HL-60 (cell line): ENCODE measurements at regions not wholly inside any gene's neighbourhood (a gene's known extent, or its start where the extent isn't known, plus 50 kb on each side); places are given as distances from the start of the nearest gene placed in this dataset.

Source experiments
- DNase-seq, 2 experiments: peaks; one replicate each; pipeline ENCODE4 v3.0.0-alpha.2; 2010 to 2020; ENCODE audit warnings: low read depth in 1 of 2, low spot score in 1 of 2
- H3K27ac ChIP-seq: fragments of 250-450 bp; sonication (Bioruptor Pico); replicated peaks from 2 replicates; pipeline ENCODE4 v1.5.1; 2020; ENCODE audit warnings: mild to moderate bottlenecking, moderate library complexity
- H3K27me3 ChIP-seq: fragments of 250-450 bp; sonication (Bioruptor Pico); 2 replicates; pipeline ENCODE4 v1.5.1; 2021; ENCODE audit warnings: mild to moderate bottlenecking, moderate library complexity; ENCODE audit not compliant: insufficient read depth, poor library complexity, severe bottlenecking
- H3K4me3 ChIP-seq: replicated peaks from 2 replicates; pipeline ENCODE4 v1.5.1; 2011; ENCODE audit warnings: mild to moderate bottlenecking, control low read depth, low read length; ENCODE audit not compliant: insufficient read depth
- GABPA ChIP-seq: IDR thresholded peaks from 2 replicates; pipeline ENCODE4 v1.6.1; 2012; ENCODE audit warnings: low read depth
- POLR2AphosphoS5 ChIP-seq: IDR thresholded peaks from 2 replicates; pipeline ENCODE4 v1.6.1; 2012; ENCODE audit warnings: low read depth
- SPI1 ChIP-seq: IDR thresholded peaks from 2 replicates; pipeline ENCODE4 v1.6.1; 2012; ENCODE audit warnings: low read depth, mild to moderate bottlenecking, borderline replicate concordance
- TF ChIP-seq, protein P1 (sequence below): IDR thresholded peaks from 2 replicates; pipeline ENCODE4 v1.6.1; 2012; ENCODE audit warnings: low read depth; ENCODE audit not compliant: insufficient replicate concordance
- TF ChIP-seq, protein P2 (sequence below): IDR thresholded peaks from one replicate; pipeline ENCODE4 v1.5.1; 2011; ENCODE audit warnings: low read length, control low read depth, inconsistent platforms; ENCODE audit not compliant: insufficient read depth

DNA sequence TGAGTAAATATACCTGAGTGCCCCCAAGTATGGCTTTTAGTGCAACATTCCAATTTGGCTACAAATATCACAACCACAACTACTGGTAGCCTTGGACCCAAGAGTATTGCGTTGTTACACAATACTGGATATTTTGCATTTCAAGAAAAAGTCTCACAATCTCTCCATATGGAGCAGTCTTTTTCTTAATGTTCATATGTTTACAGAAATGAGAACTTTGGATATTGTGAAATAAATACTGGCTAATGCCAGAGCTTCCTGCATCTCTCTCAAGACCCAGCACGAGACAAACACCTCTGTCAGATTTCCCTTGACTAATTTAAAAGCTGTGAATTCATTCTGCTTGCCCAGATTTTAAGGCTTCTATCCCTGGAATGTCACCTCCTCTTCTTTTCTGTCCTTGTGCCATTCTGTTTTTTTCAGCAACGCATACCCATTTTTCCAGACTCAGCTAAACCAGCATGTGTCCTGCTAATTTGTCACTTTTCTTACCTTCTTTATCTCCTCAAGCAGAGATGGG is 136.2 kb upstream of the BACE2 start:
- no peak for TF ChIP-seq GABPA
- no peaks in the 10 kb centered on the region for H3K27me3 ChIP-seq
- H3K4me3 ChIP-seq, result no peak overlapping the region
- no peak for DNase-seq
- H3K27ac ChIP-seq, result no peak overlapping the region

DNA sequence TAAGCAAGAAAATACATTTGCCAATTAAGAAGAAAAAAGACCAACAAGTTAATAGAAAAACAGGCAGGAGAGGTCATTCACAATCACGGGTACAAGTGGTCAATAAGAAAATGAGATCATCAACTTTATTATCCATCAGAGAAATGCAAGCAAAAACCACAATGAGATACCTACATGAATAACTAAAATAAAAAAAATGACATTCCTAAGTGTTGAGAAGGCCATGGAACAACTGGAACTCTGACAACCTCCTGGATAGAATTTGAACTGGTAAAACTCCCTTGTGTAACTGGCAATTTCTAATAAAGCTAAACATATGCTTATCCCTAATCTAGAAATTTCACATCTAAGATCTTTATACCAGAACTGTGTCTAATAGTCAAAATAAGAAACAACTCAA is 135.4 kb upstream of the BACE2 start:
- Histone ChIP-seq H3K27me3 (no peaks in the 10 kb centered on the region), H3K27ac (no peak overlapping the region), H3K4me3 (no peak overlapping the region)
- TF ChIP-seq SPI1, result no peak
- TF ChIP-seq, protein P1, sequence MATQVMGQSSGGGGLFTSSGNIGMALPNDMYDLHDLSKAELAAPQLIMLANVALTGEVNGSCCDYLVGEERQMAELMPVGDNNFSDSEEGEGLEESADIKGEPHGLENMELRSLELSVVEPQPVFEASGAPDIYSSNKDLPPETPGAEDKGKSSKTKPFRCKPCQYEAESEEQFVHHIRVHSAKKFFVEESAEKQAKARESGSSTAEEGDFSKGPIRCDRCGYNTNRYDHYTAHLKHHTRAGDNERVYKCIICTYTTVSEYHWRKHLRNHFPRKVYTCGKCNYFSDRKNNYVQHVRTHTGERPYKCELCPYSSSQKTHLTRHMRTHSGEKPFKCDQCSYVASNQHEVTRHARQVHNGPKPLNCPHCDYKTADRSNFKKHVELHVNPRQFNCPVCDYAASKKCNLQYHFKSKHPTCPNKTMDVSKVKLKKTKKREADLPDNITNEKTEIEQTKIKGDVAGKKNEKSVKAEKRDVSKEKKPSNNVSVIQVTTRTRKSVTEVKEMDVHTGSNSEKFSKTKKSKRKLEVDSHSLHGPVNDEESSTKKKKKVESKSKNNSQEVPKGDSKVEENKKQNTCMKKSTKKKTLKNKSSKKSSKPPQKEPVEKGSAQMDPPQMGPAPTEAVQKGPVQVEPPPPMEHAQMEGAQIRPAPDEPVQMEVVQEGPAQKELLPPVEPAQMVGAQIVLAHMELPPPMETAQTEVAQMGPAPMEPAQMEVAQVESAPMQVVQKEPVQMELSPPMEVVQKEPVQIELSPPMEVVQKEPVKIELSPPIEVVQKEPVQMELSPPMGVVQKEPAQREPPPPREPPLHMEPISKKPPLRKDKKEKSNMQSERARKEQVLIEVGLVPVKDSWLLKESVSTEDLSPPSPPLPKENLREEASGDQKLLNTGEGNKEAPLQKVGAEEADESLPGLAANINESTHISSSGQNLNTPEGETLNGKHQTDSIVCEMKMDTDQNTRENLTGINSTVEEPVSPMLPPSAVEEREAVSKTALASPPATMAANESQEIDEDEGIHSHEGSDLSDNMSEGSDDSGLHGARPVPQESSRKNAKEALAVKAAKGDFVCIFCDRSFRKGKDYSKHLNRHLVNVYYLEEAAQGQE, result no peak
- TF ChIP-seq GABPA, result no peak
- TF ChIP-seq, protein P2, sequence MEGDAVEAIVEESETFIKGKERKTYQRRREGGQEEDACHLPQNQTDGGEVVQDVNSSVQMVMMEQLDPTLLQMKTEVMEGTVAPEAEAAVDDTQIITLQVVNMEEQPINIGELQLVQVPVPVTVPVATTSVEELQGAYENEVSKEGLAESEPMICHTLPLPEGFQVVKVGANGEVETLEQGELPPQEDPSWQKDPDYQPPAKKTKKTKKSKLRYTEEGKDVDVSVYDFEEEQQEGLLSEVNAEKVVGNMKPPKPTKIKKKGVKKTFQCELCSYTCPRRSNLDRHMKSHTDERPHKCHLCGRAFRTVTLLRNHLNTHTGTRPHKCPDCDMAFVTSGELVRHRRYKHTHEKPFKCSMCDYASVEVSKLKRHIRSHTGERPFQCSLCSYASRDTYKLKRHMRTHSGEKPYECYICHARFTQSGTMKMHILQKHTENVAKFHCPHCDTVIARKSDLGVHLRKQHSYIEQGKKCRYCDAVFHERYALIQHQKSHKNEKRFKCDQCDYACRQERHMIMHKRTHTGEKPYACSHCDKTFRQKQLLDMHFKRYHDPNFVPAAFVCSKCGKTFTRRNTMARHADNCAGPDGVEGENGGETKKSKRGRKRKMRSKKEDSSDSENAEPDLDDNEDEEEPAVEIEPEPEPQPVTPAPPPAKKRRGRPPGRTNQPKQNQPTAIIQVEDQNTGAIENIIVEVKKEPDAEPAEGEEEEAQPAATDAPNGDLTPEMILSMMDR, result no peak
- TF ChIP-seq POLR2AphosphoS5, result no peak
- no peak for DNase-seq

DNA sequence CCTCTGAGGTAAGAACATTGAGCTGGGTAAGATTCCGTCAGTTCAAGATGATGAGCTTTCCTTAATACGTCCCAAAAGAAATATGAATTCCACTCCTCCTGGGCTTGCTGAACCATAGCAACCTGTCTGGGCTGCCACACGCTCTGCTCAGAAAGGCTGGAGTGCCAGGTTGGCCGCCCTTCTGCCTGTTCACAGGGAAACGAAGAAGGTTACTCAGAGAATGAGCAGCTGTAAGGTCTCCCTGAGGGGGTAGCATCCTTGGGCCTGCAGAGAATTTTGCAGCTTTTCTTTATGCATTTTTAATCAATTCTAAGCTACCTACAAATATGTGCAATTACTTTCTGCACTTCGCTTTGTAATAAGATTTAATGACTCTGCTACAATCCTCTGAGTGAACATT is 130.7 kb upstream of the BACE2 start:
- no peak for DNase-seq
- no peaks in the 10 kb centered on the region for H3K27me3 ChIP-seq
- no peak overlapping the region for H3K4me3 ChIP-seq
- no peak for TF ChIP-seq POLR2AphosphoS5
- TF ChIP-seq, protein P1, result no peak
- TF ChIP-seq GABPA, result no peak
- TF ChIP-seq SPI1, result no peak
- TF ChIP-seq, protein P2, result no peak
- H3K27ac ChIP-seq, result no peak overlapping the region

DNA sequence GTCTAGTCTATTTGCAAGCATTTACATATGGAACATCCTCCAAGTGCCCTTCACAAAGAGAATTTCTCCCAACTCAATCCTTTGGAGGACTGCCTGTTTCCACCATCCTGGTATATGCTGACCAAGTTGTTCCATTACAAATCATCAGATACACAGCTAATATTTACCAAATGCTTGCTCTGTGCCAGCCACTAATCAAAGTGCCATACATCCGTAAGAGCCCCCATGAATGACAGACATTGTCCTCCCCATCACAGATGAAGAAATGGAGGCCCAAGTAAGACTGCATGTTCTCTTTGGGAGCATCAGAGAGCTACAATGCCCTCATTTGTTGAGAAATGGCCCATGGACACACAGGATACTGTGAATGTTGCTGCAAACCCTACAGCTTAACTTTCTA is 130.0 kb upstream of the BACE2 start:
- Histone ChIP-seq H3K4me3 (no peak overlapping the region), H3K27me3 (no peaks in the 10 kb centered on the region), H3K27ac (no peak overlapping the region)
- TF ChIP-seq SPI1 (no peak), GABPA (no peak), POLR2AphosphoS5 (no peak)
- TF ChIP-seq, protein P2, result no peak
- TF ChIP-seq, protein P1, result no peak
- no peak for DNase-seq
